ENCODE measurements at regions not wholly inside any gene's neighbourhood (a gene's known extent, or its start where the extent isn't known, plus 50 kb on each side); places are given as distances from the start of the nearest gene placed in this dataset.
"Not testable (repeated sequence)": the region's sequence is repeated elsewhere in the genome, so short reads cannot be mapped to it uniquely, and the experiment has no call there.

- TF ChIP-seq CTCF, POLR2A (IDR thresholded peaks at IDR 0.05): not testable (repeated sequence)
Observed at GRCh38 chr16:15305889-15306288, 72.2 kb downstream of the NPIPA5 start.
